ENCODE measurements at regions not wholly inside any gene's neighbourhood (a gene's known extent, or its start where the extent isn't known, plus 50 kb on each side); places are given as distances from the start of the nearest gene placed in this dataset.

DNA sequence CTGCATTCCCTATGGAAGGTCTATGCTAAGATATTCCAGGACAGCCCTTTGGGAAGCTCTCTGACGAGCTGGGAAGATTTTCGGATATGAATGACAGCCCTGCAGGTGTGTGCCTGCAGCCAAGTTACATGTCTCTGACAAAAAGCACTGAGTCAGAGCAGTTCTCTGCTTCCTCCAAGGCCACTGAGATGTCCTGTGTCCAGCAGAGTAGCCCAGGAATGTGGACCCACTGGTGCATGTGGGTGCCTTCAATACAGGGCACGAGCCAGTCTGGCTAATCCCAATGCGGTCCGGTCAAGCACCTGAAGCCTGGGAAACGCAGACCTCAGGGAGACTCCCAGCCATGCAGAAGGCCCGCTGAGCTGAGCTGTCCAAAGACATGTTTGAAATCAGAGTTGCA is 565.7 kb downstream of the TCERG1L start:
- DNase-seq (ENCODE audit: low read depth), result no peak

DNA sequence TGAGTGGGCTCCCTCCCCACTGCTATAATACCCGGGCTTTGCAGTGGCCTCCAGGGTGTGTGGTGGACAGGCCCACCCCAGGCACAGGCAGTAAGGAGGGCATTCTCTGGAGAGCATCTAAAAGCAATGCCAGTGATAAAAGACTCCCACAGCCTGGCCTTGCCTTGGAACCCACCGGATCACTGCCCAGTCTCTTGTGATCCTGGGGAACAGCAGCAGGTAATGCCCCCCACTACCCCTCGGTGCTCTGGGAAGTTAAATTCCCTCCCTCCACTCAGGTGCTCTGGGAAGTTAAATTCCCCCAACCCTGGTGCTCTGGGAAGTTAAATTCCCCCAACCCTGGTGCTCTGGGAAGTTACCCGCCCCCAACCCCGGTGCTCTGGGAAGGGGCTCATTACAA is 565.2 kb downstream of the TCERG1L start:
- DNase-seq (ENCODE audit: low read depth), result no peak

DNA sequence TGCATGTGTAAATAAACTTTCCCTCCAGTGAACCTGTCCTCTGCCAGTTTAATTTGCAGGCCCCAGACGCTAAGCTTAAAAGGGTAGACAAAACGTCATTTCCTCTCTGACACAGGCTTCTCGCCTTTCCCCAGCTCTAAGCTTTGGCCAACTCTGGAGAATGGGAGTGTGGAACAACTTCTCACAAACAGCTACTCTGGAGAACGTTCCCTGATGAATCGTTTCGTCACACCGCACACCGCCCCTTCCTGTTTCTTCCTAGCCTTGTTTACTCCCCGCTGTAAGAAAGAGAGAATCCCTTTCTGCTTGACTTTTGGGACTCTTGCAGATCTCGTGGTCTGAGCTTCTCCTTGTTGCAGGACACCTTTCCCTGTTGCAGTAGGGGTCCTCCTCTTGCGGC is 564.2 kb downstream of the TCERG1L start:
- DNase-seq (ENCODE audit: low read depth), result no peak

DNA sequence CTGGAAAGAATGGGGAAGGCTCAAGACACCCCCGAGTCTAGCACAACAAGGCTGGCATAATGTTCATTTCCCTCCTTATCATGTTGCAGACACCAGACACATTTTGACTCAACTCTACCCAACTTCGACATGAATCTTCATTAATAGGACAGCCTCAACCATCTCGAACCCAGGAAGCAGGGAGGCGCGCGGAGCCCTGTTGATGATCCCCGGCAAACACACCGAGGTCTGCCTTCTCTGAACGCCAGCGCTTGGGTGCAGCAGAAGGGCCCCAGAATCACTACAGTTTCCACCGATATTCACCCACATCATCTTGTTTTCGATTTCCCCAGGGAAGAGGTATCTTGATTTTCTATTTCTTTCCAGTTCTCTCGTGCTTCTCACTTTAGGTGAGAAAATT is 563.6 kb downstream of the TCERG1L start:
- no peak for DNase-seq (ENCODE audit: low read depth)

DNA sequence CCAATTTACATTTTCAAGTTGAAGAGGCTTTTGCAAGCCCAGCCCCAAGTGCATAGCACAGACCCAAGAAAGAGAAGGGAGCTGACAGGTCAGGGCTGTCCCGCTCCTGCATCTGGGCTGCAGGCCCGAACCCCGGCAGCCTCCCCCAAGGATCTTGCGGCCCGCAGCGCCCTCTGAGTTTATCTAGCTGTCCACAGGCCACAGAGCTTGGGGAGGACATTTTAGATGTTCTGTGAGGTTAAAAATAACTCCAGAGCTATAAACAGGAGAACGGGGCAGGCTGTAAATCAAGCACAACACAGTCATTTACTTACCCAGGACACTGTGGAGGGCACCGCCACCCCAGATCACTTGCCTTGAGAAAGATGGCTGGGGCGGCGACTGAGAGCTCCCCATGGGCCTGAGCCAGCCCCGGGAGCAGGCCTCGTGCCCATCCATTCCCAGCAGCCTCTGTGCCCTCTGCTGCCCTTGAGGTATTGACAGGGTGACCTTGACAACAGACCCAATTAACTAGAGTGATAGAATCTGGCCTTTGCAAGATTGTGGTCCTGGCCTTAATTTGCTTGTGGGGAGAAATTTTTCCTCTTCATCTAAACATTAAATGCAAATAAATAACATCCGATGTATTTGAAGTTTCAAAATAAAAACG is 563.0 kb downstream of the TCERG1L start:
- no peak for DNase-seq (ENCODE audit: low read depth)

DNA sequence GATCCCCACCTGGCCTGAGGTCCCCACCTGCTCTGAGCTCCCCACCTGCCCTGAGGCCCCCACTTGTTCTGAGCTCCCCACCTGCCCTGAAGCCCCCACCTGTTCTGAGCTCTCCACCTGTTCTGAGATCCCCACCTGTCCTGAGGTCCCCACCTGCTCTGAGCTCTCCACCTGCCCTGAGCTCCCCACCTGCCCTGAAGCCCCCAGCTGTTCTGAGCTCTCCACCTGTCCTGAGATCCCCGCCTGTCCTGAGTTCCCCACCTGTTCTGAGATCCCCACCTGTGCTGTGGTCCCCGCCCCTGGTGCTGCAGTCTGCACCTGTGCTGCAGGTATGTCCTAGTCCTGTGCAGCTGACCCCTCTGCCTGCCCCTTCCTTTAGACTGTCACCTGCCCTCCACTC is 561.6 kb downstream of the TCERG1L start:
- DNase-seq (ENCODE audit: low read depth), result no peak

DNA sequence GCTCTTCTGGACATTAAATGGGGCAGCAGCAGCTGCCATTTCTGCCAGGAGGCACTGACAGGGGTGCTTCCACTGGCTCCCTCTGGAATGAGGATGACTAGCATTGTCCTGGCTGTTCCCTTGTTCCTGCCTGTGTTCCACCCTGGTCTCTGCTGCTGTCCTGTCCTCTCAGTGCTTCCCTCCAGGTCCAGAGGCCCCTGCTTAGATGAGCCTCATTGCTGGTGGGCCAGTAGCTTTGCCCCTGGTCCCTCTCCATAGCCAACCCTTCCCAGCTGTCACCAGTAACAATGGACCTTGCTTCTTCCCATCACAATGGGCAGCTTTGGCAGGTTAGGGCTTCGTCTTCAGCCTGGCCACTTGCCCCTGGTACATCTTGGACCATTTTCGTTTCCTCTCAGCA is 561.1 kb downstream of the TCERG1L start:
- DNase-seq (ENCODE audit: low read depth), result no peak

DNA sequence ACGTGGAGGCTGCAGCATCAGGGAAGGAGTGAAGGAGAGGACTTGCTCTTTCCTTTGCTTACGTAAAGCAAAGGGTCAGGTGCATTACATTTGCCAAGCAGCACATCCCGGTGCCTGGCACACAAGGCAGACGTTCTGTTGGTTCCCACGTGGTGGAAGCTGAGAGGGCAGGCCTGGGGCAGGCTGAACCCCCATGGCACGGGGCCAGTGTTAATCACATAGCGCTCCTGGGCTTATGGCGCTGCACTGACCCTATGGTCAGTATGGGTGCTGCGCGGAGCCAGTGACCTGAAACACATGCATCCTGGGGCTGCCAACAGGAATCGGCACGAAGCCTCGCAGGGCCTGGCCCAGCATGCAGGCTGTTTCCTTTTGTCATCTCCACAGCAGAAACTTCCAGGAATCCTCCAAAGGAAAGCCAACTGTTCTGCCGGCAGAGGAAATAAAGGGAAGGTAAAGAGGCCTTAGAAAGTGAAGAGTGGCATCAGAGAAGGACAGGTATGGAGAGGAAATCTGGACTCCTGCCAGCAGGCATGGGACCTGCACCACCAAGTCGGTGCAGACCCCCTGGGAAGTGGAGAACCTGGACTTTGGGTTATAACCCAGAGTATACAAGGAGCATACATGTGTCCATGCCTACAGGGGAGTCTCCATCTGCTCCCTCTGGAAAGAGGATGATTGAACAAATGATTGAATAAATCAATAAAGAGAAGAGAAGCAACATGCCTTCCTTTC is 560.2 kb downstream of the TCERG1L start:
- no peak for DNase-seq (ENCODE audit: low read depth)

DNA sequence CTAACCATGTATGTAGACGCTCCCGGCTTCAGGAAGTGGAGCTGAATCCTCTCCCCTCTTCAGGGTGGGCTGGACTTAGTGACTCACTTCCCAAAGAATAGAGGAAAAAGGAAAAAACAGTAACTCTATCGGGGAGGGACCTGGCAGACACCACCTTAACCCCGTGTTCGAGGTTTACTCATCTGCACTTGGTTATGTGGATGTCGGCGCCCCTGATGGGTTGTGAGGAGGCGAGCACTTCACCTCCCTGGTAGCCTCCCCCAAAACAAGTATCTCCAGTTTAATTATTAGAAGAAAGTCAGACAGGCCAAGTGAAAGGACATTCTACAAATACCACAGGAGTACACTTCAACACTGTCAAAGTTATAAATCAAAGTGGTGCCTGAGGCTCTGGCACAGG is 559.7 kb downstream of the TCERG1L start:
- no peak for DNase-seq (ENCODE audit: low read depth)

DNA sequence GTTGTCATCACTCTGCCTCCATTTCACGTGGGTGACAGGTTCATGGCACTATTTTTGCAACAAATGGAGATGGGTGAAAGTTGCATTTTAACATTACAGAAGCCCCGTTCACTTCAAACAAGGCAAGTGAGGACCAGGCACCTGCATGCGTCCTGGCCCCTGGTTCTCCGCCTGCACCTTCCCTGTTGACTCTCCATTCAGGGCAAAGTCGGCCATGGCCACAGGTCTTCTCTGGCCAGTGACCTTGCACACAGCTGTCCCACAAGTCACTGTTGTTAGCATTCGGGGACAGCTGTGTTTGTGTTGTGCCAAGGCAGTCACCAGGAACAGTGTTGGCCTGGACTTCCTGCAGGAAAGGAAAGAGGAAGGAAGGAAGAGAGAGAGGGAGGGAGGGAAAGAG is 554.9 kb downstream of the TCERG1L start:
- no peak for DNase-seq (ENCODE audit: low read depth)

DNA sequence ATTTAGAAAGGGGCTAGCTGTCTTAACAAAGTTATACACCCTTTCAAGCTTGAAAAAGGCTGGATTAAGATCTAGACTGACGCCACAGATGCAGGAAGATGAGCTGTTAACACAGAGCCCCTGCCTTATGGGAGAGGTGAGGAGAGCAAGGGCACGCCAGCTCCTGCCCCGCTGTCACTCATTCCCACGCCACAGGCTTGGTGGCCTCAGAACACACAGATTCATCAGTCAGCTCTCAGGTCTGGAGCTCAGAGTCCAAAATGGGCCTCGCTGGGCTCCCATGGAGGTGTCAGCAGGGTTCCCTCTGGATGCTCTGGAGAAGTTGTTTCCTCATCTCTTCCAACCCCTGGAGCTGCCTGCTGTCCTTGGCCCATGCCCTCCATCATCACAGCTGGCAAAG is 554.2 kb downstream of the TCERG1L start:
- DNase-seq (ENCODE audit: low read depth), result no peak

DNA sequence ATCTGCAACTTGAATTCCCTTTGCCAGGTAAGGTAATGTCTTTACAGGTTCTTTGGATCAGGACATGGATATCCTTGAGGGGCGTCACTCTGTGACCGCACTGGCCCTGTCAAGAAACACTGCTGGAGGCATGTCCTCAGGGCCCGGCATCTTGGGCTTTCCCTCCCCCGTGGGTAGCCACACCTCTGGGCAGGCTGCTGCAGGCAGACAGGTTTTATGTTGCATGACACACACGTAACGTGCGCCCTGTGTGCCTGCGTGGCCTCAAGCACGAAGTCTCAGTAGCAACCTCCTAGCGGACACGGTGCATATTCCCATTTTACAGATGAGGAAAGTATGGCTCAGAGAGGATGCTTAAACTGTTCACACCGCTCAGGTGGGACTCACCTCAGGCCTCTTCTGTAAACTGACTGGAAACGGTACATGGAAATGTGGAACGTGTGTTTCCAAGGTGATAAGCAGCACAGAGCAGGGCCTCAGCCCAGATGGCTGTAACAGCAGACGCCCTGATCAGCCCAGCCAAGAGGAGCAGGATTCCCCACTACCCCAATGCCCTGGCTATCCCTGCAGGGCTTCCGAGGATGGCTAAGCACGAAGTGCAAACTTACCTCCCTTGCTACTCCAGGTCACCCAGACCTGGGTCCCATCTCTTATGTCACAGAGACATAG is 553.6 kb downstream of the TCERG1L start:
- DNase-seq (ENCODE audit: low read depth), result no peak

DNA sequence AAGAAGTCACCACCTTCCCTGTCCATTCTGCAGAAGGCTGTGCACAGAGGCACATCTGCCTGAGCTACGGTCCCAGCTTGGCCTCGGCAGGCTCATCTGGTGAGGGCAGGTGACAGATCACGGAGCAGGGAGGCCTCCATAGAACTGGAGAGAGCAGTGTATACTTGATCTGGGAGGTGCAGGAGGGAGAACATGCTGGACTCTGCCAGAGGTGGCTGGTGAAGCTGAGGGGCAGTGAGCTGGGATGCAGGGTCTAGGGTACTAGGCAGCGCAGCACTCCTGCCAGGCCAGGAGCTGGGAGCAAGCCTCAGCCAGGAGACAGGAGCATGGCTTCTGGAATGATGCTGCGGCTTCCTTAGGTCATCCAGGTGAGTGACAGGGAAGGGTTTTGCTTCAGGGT is 553.0 kb downstream of the TCERG1L start:
- no peak for DNase-seq (ENCODE audit: low read depth)

DNA sequence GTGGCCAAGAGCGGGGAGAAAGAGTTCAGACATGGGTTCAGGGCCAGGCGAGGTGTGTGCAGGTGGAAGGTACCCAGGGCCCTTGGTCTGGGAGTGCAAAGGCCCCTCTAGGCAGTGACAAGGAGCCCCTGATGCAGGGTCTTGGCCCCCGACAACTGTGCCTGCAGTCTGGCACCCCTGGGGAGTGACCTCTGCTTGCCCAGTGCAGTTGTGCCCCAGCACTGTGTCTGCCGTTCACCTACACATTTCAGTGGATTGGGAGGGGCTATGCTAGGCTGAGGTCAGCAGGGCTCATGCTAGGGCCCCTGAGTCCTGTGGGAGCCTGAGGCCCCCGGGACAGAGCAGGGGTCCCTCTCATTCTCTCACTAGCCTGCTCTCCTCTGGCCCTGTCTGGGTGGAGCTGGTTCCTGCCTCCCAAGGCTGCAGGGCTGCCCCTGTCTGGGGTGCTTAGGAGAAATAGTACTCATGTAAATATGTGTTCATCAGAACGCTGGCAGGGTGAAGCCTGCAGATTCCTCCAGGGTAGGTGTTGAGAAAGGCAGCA is 550.4 kb downstream of the TCERG1L start:
- DNase-seq (ENCODE audit: low read depth), result no peak

DNA sequence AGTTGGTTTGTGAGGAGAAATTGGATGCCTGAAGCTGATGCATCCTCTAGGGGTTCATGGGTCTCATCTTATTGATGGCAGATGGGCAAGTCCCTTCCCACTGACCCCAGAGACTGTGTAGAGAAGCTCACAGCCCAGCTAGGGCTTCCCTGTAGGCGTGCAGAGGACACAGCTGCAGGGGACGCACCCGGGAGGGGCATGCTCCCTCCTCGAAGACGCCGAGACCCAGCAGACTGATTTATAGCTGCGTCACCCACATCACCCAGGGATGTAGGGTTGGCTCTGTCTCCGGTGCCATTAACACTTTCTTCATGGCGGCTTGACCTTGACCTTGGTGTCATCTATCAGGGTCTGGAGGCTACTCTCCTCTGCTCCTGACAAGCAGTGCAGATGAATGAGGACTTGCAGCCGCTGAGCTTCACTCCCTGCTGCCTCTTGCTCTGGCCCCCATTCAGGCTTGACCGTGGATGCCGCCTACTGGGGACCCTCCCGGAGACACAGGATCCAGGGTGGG is 549.7 kb downstream of the TCERG1L start:
- no peak for DNase-seq (ENCODE audit: low read depth)

DNA sequence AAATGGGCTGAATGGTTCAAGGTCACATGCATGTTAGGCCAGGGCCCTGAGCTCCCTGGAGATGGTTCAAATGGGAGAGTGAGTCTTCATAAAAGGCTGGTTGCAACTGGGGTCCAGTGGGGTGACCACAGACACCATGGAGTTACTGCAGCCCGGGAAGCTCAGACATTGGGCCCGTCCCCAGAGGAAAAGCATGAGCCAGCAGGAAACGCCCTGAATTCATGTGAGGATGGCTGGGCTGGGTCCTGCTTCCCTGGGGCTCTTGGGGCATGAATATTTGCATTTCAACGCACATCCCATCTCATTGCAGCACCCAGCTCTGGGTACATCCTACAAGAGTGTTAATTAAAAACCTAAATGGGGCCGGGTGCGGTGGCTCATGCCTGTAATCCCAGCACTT is 549.0 kb downstream of the TCERG1L start:
- DNase-seq (ENCODE audit: low read depth), result no peak

DNA sequence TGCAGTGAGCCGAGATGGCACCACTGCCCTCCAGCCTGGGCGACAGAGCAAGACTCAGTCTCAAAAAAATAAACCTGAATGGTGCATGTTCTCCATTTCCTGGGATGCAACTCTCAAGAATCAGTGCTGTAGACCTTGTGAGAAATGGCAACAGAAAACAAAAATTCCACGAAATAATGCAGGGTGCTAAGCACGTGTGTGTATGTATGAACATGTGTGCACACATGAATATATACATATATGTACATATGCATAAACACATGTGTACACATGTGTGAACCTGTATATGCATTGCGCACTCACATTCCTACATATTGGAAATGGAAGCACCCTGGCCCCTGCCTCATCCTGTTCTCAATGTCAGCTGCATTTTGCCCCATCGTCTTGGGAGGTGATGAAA is 548.5 kb downstream of the TCERG1L start:
- DNase-seq (ENCODE audit: low read depth), result no peak

DNA sequence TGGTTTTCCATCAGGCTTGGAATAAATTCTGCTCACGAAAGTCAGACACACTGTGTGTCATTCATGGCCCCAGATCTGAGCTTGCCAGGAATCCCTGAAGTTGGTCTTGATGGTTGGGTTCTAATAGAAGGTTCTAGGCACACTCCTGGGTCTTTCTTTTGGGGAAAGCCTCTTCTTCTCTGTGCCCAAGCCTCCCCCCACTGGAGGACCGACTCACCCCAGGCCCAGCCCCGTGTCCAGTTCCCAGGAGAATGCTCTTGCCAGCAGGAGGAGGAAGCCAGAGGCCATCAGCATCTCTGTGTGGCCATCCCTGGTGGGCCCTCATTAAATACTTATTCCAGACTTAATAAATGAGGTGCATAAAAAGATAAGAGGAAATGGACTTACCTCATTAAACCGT is 548.0 kb downstream of the TCERG1L start:
- DNase-seq (ENCODE audit: low read depth), result no peak

DNA sequence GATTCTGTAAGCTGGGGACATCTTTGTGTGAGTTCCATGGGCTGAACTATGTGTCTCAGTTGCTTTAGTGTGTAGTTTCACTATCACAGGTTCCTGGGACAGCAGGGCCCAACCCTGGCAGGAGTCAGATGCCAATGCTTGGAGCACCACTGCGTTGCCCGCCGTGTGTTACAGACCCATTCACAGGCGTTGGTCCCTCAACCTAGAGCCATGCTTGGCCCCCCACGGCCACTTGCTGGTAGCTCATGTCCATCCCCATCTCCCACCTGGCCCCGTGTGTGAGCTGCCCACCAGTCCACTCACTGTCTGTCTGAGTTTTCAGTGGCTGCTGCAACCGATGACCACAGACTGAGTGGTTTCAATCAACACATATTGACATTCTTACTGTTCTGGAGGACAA is 546.9 kb downstream of the TCERG1L start:
- DNase-seq (ENCODE audit: low read depth), result no peak

DNA sequence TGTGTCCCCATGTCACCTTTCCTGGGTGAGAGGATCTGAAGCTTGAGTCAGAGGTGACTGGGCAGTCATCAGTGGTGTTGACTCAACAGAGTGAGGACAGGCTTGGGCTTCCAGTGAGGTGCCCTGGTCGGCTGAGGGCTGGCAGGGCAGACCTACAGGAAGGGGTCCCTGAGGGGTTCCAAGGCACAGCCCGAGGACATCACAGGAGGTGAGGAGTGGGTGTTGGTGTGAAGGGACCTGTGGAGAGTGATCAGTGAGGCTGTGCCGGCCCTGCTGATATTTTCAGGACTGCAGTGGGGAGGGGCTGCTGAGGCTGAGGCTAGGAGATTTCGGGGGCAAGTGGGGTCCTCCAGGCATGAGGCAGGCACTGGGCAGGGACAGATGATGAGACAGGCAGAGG is 545.5 kb downstream of the TCERG1L start:
- DNase-seq (ENCODE audit: low read depth), result no peak

DNA sequence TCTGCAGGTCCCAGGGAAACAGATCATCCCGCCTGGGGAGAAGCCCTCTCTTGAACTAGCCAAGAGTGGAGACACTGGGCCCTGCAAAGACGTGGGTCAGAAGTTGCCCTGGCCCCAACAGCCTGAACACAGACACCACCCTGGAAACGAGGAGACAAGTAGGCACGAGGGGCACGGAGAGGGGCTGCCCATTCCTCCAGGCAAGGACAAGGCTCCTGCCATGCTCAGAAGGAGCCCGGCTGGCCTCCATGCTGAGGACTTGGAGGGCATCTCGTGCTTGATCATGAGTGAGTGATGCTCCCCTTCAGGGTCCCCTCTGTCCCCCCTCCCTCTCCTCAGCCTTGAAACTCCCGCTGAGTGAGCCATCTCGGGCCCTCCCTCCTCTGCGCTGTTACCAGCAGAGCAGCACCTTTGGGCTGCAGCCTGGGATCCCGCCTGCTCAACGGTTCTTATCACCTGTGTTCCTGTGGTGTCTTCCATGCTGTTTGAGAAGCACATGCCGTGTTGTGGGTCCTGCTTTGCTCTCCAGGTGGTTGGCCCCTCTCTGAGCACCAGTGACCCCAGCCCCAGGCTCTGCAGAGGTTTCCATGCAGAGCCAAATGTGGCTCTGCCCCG is 544.3 kb downstream of the TCERG1L start:
- DNase-seq (ENCODE audit: low read depth), result no peak

DNA sequence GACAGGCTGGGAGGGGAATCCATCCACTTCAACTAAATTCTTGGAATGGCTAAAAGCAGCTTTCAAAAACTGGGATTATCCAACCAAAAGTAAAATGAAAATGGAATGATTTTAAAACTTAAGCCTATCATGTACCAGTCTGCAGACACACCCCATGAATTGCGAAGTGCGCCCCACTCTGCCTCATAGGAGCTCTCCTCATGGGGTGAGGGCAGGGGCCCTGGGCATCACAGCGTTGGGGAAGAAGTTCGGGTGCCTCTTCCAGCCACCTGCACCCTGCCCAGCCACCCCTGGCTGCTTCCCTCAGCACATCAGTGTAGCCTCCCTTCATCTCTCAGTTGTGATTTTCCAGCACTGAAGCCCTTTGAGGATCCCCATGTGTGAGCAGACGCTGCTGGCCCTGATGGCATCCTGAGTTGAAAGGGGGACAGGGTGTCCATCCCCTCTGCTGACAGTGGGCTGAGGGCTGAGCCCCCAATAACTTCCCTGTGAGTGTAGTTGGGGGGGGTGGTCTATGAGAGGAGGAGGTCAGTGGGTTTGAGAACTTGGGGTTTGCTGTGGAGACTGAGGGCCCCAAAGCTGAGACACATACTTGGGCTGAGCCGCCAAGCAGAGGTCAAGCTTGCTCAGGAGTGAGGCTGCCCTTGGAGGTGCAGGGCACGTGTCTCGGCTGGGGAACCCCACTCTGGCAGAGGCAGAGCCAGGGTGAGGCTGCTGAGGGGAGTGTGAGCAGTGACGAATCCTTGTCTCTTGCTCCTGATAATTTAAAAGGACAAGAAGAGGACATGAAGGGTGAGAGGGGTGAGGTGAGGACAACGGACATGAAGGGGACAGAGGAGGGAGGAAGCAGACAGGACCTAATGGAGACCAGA is 542.1 kb downstream of the TCERG1L start:
- DNase-seq (ENCODE audit: low read depth), result no peak
